Keratinocyte (primary cell): ENCODE measurements at regions not wholly inside any gene's neighbourhood (a gene's known extent, or its start where the extent isn't known, plus 50 kb on each side); places are given as distances from the start of the nearest gene placed in this dataset.

Experiments used
- DNase-seq: peaks from one replicate; pipeline ENCODE4 v3.0.0-alpha.2; 2011; ENCODE audit warnings: low read depth, missing footprints, low spot score
- FAIRE-seq: peaks from 2 replicates; lab custom pipeline; 2011; peaks lifted over from hg19 to GRCh38; lab: Jason Lieb, UNC
- H2AFZ ChIP-seq: 2 replicates; pipeline ENCODE4 v1.6.0; 2012; ENCODE audit warnings: low read length, control low read depth, inconsistent platforms; ENCODE audit not compliant: control insufficient read depth
- H3K27ac ChIP-seq: 2 replicates; pipeline ENCODE4 v1.5.1; 2011; ENCODE audit warnings: low read length; ENCODE audit not compliant: control insufficient read depth, insufficient read depth
- H3K27me3 ChIP-seq: 3 replicates; pipeline ENCODE4 v1.6.0; 2011; ENCODE audit warnings: low read length; ENCODE audit not compliant: control insufficient read depth, insufficient read depth; ENCODE audit errors: extremely low read depth
- H3K36me3 ChIP-seq, 2 experiments: 2 replicates in 1 of 2; 3 replicates in 1 of 2; pipeline ENCODE4 v1.5.1; 2011; ENCODE audit warnings: low read length in 2 of 2, mild to moderate bottlenecking in 1 of 2; ENCODE audit not compliant: control insufficient read depth in 2 of 2, insufficient read depth in 2 of 2; ENCODE audit errors: extremely low read depth in 1 of 2
- H3K4me1 ChIP-seq: 3 replicates; pipeline ENCODE4 v1.5.1; 2011; ENCODE audit warnings: low read length; ENCODE audit not compliant: control insufficient read depth, insufficient read depth; ENCODE audit errors: extremely low read depth
- H3K4me2 ChIP-seq: 3 replicates; pipeline ENCODE4 v1.6.0; 2011; ENCODE audit warnings: low read depth, low read length; ENCODE audit not compliant: control insufficient read depth, insufficient read depth; ENCODE audit errors: extremely low read depth
- H3K4me3 ChIP-seq, 3 experiments: fragments of 200-600 bp in 1 of 3; sonication (generic) in 1 of 3; 2 replicates in 2 of 3; 3 replicates in 1 of 3; pipeline ENCODE4 v1.5.1; 2011 to 2016; ENCODE audit warnings: low read length in 3 of 3, mild to moderate bottlenecking in 3 of 3, control low read depth in 2 of 3, inconsistent platforms in 1 of 3, low read depth in 1 of 3, mixed read lengths in 1 of 3, mixed run types in 1 of 3, moderate library complexity in 1 of 3; ENCODE audit not compliant: control insufficient read depth in 2 of 3, insufficient read depth in 2 of 3; ENCODE audit errors: extremely low read depth in 1 of 3
- H3K79me2 ChIP-seq: 2 replicates; pipeline ENCODE4 v1.6.0; 2012; ENCODE audit warnings: low read length; ENCODE audit not compliant: control insufficient read depth, insufficient read depth
- H3K9ac ChIP-seq: 3 replicates; pipeline ENCODE4 v1.6.0; 2011; ENCODE audit warnings: low read length; ENCODE audit not compliant: control insufficient read depth, insufficient read depth; ENCODE audit errors: extremely low read depth
- H3K9me1 ChIP-seq: 3 replicates; pipeline ENCODE4 v1.6.0; 2011; ENCODE audit warnings: low read length; ENCODE audit not compliant: control insufficient read depth, insufficient read depth; ENCODE audit errors: extremely low read depth
- H3K9me3 ChIP-seq: 2 replicates; pipeline ENCODE4 v1.5.1; 2012; ENCODE audit warnings: low read depth, low read length; ENCODE audit not compliant: control insufficient read depth
- H4K20me1 ChIP-seq: 3 replicates; pipeline ENCODE4 v1.6.0; 2011; ENCODE audit warnings: low read length; ENCODE audit not compliant: control insufficient read depth, insufficient read depth; ENCODE audit errors: extremely low read depth
- EZH2 ChIP-seq: IDR thresholded peaks from one replicate; pipeline ENCODE4 v1.6.1; 2012; ENCODE audit warnings: inconsistent platforms, mild to moderate bottlenecking, low read length, moderate library complexity
- dilution Hi-C: fragments of 300-500 bp; cut with MboI; formaldehyde crosslinking; loops from one replicate; pipeline ENCODE4 v1.7.0; 2020; ENCODE audit warnings: low sequenced_read_pairs; ENCODE audit not compliant: extremely low pct_ligation_motif_present
- TF ChIP-seq, protein P1 (sequence below), 3 experiments: IDR thresholded peaks in 1 of 3; conservative IDR thresholded peaks in 1 of 3; optimal IDR thresholded peaks in 1 of 3; 2 replicates in 2 of 3; 3 replicates in 1 of 3; pipeline versions ENCODE3 to v1.5.1; 2011; ENCODE audit warnings: low read length in 3 of 3, mild to moderate bottlenecking in 3 of 3, moderate library complexity in 2 of 3, control low read depth in 1 of 3, inconsistent platforms in 1 of 3; ENCODE audit not compliant: insufficient read depth in 2 of 3; ENCODE audit errors: extremely low read depth in 1 of 3

DNA sequence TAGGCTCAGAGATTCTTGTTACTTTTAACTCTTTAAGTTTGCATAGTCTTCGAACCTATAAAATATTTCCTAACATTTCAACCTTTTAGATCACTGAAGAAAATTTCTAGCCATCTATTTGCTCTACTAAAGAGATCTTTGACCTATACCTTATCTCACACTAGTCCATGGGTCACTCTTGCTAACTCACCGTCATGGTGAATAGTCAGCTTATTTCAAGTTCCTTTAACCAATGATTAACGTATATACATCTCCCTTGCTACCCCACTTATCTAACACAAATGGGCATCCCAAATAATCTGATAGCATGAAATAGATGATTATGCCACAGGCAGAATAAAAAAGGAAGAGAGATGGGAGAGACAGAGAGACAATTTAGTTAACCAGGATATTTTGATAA lies 303.1 kb downstream of the GPD2 start:
- H3K9me1 ChIP-seq = no peaks in the 10 kb centered on the region
- H3K4me3 ChIP-seq = no peak overlapping the region
- no peaks in the 10 kb centered on the region for H4K20me1 ChIP-seq
- H3K27me3 ChIP-seq = no peaks in the 10 kb centered on the region
- H3K9me3 ChIP-seq = no peaks in the 10 kb centered on the region
- FAIRE-seq = no peak
- no peak overlapping the region for H3K9ac ChIP-seq
- H2AFZ ChIP-seq = no peak overlapping the region
- TF ChIP-seq EZH2 = no peak
- TF ChIP-seq, protein P1, sequence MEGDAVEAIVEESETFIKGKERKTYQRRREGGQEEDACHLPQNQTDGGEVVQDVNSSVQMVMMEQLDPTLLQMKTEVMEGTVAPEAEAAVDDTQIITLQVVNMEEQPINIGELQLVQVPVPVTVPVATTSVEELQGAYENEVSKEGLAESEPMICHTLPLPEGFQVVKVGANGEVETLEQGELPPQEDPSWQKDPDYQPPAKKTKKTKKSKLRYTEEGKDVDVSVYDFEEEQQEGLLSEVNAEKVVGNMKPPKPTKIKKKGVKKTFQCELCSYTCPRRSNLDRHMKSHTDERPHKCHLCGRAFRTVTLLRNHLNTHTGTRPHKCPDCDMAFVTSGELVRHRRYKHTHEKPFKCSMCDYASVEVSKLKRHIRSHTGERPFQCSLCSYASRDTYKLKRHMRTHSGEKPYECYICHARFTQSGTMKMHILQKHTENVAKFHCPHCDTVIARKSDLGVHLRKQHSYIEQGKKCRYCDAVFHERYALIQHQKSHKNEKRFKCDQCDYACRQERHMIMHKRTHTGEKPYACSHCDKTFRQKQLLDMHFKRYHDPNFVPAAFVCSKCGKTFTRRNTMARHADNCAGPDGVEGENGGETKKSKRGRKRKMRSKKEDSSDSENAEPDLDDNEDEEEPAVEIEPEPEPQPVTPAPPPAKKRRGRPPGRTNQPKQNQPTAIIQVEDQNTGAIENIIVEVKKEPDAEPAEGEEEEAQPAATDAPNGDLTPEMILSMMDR (optimal IDR thresholded peaks at IDR 0.05 in 1 of 3, IDR thresholded peaks at IDR 0.05 in 1 of 3, conservative IDR thresholded peaks at IDR 0.05 in 1 of 3; ENCODE audit: extremely low read depth in 1 of 3, insufficient read depth in 2 of 3, low read length in 3 of 3) = no peak
- H3K4me1 ChIP-seq = no peaks in the 10 kb centered on the region
- H3K36me3 ChIP-seq = no peaks in the 10 kb centered on the region
- no peak overlapping the region for H3K4me2 ChIP-seq
- no peak for DNase-seq
- H3K79me2 ChIP-seq = no peaks in the 10 kb centered on the region
- no peak overlapping the region for H3K27ac ChIP-seq
- dilution Hi-C loops = no loop called here

GRCh38 chr2:156745619-156746018 lies 309.4 kb downstream of the GPD2 start:
- H3K79me2 ChIP-seq = no peaks in the 10 kb centered on the region
- no peak overlapping the region for H2AFZ ChIP-seq
- no peak overlapping the region for H3K9ac ChIP-seq
- no peaks in the 10 kb centered on the region for H4K20me1 ChIP-seq
- H3K27me3 ChIP-seq = peaks cover 4% of the 10 kb centered on the region
- FAIRE-seq (no peak), DNase-seq (no peak)
- no peak overlapping the region for H3K27ac ChIP-seq
- no peaks in the 10 kb centered on the region for H3K9me3 ChIP-seq
- TF ChIP-seq, protein P1 (optimal IDR thresholded peaks at IDR 0.05 in 1 of 3, IDR thresholded peaks at IDR 0.05 in 1 of 3, conservative IDR thresholded peaks at IDR 0.05 in 1 of 3; ENCODE audit: extremely low read depth in 1 of 3, insufficient read depth in 2 of 3, low read length in 3 of 3) = no peak
- TF ChIP-seq EZH2 = no peak
- dilution Hi-C loops = no loop called here
- H3K4me3 ChIP-seq = no peak overlapping the region
- H3K9me1 ChIP-seq = no peaks in the 10 kb centered on the region
- no peaks in the 10 kb centered on the region for H3K4me1 ChIP-seq
- no peak overlapping the region for H3K4me2 ChIP-seq
- no peaks in the 10 kb centered on the region for H3K36me3 ChIP-seq
